ENCODE measurements at regions not wholly inside any gene's neighbourhood (a gene's known extent, or its start where the extent isn't known, plus 50 kb on each side); places are given as distances from the start of the nearest gene placed in this dataset.

GRCh38 chr17:77694391-77695363, 263.8 kb upstream of the TNRC6C start:
- no peaks in the 10 kb centered on the region for H3K9me3 Mint-ChIP-seq (ENCODE audit: unreplicated experiment)
- no peak overlapping the region for H3K4me3 Mint-ChIP-seq (ENCODE audit: unreplicated experiment)
- TF ChIP-seq CTCF (IDR thresholded peaks at IDR 0.05) = no peak
- DNase-seq (ENCODE audit: extremely low spot score, unreplicated experiment) = peak; percentile 77
- H3K27ac Mint-ChIP-seq (ENCODE audit: unreplicated experiment) = no peak overlapping the region
- H3K36me3 Mint-ChIP-seq (ENCODE audit: unreplicated experiment) = no peaks in the 10 kb centered on the region
- peaks cover 88% of the 10 kb centered on the region for H3K27me3 Mint-ChIP-seq (ENCODE audit: unreplicated experiment)
- peaks cover 2% of the 10 kb centered on the region for H3K4me1 Mint-ChIP-seq (ENCODE audit: unreplicated experiment)

GRCh38 chr17:77695386-77695785, 263.1 kb upstream of the TNRC6C start:
- H3K27me3 Mint-ChIP-seq (ENCODE audit: unreplicated experiment) = peaks cover 86% of the 10 kb centered on the region
- H3K4me1 Mint-ChIP-seq (ENCODE audit: unreplicated experiment) = peaks cover 2% of the 10 kb centered on the region
- no peaks in the 10 kb centered on the region for H3K9me3 Mint-ChIP-seq (ENCODE audit: unreplicated experiment)
- no peak for TF ChIP-seq CTCF (IDR thresholded peaks at IDR 0.05)
- H3K36me3 Mint-ChIP-seq (ENCODE audit: unreplicated experiment) = no peaks in the 10 kb centered on the region
- peak; percentile 64 for DNase-seq (ENCODE audit: extremely low spot score, unreplicated experiment)
- H3K4me3 Mint-ChIP-seq (ENCODE audit: unreplicated experiment) = no peak overlapping the region
- H3K27ac Mint-ChIP-seq (ENCODE audit: unreplicated experiment) = no peak overlapping the region

GRCh38 chr17:77696151-77696720, 262.3 kb upstream of the TNRC6C start:
- Mint-ChIP-seq H3K36me3 (ENCODE audit: unreplicated experiment) (no peaks in the 10 kb centered on the region), H3K9me3 (ENCODE audit: unreplicated experiment) (no peaks in the 10 kb centered on the region), H3K27me3 (ENCODE audit: unreplicated experiment) (peaks cover 86% of the 10 kb centered on the region), H3K4me1 (ENCODE audit: unreplicated experiment) (peaks cover 2% of the 10 kb centered on the region), H3K4me3 (ENCODE audit: unreplicated experiment) (no peak overlapping the region), H3K27ac (ENCODE audit: unreplicated experiment) (no peak overlapping the region)
- no peak for TF ChIP-seq CTCF (IDR thresholded peaks at IDR 0.05)
- DNase-seq (ENCODE audit: extremely low spot score, unreplicated experiment) = no peak

- Mint-ChIP-seq H3K27ac (ENCODE audit: unreplicated experiment) (no peak overlapping the region), H3K36me3 (ENCODE audit: unreplicated experiment) (no peaks in the 10 kb centered on the region), H3K4me3 (ENCODE audit: unreplicated experiment) (no peak overlapping the region), H3K9me3 (ENCODE audit: unreplicated experiment) (no peaks in the 10 kb centered on the region), H3K27me3 (ENCODE audit: unreplicated experiment) (peaks cover 85% of the 10 kb centered on the region), H3K4me1 (ENCODE audit: unreplicated experiment) (peaks cover 2% of the 10 kb centered on the region)
- TF ChIP-seq CTCF (IDR thresholded peaks at IDR 0.05) = no peak
- peak; percentile 82 for DNase-seq (ENCODE audit: extremely low spot score, unreplicated experiment)
Observed at GRCh38 chr17:77696721-77697460, 261.6 kb upstream of the TNRC6C start.

Data from osteocyte (in vitro differentiated cells).